ENCODE measurements at regions not wholly inside any gene's neighbourhood (a gene's known extent, or its start where the extent isn't known, plus 50 kb on each side); places are given as distances from the start of the nearest gene placed in this dataset.
A peak's percentile ranks its signal among the peaks of the same experiment; 100 is the strongest.

DNA sequence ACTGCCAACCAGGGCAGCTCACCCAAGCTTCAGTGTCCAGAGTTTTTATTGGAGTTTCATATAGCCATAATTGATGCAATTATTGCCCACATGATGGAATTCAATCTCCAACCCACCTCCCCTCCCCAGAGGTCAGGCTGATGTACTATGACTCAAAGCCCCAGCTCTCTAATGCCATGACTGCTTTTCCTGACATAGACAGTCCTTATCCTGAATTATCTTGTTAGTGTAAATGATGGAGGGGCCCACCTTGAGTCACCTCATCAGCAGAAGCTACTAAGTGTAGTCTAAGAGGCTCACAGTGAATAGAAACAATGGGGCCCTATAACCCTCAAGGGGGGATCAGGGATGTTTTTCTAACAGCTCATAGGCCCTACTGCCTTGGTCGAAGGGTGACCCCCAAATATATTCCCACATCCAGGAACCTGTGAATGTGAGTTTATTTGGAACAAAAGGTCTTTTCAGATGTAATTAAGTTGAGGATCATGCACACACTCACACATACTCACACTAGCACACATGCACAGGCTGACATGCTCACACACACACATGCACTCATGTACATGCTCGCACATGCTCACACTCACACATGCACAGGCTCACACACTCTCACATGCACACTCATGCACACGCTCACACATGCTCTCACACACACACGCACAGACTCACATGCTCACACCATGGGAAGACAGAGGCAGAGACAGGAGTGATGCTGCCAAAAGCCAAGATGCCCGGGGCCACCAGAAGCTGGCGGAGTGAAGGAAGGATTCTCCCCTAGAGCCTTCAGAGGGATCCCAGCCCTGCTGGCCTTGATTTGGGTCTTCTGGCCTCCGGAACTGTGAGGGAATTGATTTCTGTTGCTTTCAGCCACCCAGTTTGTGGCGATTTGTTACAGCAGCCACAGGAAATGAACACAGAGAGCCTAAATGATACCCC lies 131.2 kb upstream of the SMAD3 start:
- DNase-seq, result no peak

DNA sequence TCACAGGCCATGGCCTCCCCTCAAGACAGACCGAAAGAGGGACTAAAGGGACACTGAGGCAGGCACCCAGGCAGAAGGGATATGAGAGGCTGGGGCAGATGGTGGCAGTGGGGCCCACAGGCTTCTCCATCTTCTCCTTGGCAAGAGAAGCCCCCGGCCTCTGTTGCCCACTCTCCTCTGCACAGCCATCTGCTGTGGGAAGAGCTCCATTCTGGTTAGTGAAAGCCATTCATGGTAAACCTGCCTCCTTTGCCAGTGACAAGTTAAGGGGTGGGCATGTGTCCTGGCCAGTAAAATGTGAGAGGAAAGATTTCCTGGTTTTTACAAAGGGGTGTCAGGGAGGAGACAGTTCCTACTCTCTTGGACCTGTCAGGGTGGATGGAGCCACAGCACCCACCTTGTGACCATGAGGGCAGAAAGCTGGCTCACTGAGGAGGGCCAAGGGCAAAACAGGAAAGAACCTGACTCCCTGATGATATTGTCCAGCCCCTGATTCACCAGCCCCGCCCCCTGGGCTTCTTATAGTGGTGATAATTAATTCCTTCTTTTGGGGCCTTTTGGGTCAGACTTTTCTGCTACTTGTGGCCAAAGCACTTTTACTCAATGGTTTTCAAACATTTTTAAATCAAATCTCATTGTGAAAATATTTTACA lies 130.4 kb upstream of the SMAD3 start:
- no peak for DNase-seq

DNA sequence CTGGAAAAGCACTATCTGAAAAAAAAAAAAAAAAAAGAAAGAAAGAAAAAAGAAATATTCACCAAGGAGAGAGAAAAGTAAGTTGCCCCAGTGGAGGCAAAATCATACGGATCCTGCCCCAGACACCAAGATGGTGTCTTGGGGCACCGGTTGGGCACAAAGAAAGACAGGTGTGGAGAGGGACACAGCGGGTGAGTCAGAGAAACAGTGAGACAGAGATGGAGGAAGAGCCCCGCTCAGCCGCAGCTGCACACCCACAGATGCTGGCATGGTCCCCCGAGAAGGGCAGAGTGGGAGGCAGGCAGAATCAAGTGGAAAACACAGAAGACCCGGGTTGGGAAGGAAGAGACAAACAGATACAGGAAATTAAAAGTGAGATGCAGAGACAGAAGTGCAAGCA lies 129.7 kb upstream of the SMAD3 start:
- DNase-seq, result no peak

DNA sequence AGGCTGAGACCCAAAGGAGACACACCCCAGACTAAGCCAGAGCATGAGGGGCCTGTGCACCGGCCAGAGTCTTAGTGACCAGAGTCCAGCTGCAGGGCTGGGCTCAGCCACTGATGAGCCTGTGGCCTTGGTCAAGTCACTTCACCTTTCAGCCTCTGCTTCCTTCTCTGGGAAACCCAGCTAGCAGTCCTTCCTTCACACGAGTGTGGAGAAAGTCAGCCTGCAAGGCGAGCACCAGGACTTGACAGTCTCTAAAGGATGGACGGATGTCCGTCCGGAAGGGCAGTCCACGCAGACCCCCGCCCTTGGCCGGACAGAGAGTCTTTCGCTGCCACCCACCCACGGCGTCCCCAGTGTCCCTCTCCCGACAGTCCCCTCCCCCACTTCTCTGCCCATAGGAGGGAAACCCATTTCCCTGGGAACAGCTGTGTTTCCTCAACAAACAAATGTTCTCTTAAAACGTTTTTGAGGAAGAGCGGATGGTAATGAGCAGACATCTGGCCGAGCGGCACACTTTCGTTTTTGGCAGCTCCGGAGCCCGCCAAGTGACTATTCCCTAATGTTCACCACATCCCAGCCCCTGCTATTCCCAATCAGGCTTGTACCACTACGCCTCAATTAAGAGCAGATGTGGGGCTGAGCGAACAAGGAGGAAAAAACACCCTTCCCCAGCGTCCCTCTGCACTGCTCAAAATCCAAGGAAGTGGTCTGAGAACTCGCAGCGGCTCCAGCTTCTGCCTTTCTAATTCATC lies 129.1 kb upstream of the SMAD3 start:
- DNase-seq, result peak; percentile 53

DNA sequence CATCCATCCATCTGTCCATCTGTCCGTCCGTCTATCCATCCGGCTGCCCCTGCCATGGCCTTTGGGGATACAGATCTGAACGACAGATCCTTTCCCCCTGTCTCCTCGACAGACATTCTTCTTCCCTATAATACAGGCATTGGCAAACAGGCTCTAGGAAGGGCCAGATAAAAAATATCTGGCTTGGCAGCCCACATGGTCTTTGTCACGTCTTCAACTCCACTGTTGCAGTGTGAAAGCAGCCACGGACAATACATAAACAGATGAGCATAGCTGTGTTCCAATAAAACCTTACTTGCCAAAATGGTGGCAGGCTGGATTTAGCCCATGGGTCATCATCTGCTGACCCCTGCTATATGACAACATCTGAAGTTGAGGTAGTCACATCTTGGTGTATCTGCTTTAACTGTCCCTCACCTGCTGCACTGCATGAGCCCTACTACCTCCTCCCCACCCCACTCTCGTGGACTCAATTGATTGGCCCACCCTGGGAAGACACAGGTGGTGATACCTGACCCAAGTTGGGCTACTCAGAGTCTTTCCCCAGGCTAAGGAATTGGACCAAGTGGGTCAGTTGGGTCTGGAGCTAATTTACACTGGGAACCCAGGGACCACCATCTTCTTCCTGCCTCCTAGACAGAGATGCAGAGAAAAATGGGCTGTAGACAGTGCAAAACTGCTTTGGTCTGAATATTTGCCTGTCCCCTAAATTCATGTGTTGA lies 128.4 kb upstream of the SMAD3 start:
- no peak for DNase-seq

DNA sequence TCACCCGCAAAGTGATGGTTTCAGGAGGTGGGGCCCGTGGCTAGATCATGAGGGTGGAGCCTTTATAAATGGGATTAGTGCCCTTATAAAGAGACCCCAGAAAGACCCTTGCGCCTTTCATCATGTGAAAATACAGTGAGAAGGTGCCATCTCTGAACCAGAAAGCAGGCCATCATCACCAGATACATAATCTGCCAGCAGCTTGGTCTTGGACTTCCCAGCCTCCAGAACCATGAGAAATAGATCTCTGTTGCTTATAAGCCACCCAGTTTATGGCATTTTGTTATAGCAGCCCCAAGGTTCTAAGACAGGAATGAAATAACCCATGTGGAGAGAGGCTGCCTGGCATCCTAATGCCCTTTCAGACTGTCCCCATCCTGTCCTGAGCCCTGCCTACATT lies 127.8 kb upstream of the SMAD3 start:
- no peak for DNase-seq

DNA sequence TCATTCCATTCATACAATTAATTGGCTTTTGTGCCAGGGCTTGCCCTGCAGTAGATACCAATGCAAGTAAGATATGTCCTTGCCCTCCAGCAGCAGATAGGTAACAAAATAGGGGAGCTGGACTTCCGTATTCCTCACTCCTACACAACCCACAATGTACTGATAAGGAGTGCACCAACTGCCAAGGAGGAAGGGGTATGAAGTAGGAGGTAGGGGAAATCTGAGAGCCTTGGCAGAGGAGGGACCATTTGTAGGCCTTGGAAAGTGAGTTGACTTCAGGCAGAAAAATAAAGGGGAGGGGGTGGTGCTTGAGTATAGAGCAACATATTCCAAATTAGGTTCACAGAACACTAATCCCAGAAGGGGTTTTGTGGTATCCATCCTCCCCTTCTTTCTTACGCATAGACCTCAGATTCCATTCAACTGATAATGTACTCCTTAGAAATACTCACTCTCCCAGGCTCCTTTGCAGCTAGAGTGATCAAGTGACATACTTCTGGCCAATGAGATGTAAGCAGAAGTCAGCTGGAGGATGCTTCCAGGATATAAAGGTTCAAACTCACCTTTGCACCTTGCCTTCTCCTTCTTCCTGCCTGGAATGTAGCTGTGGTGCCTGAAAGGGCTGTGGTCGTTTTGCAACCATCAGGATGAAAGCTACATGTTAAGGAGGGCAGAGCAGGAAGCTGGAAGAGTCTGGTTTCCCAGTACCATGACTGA lies 127.1 kb upstream of the SMAD3 start:
- DNase-seq, result no peak

DNA sequence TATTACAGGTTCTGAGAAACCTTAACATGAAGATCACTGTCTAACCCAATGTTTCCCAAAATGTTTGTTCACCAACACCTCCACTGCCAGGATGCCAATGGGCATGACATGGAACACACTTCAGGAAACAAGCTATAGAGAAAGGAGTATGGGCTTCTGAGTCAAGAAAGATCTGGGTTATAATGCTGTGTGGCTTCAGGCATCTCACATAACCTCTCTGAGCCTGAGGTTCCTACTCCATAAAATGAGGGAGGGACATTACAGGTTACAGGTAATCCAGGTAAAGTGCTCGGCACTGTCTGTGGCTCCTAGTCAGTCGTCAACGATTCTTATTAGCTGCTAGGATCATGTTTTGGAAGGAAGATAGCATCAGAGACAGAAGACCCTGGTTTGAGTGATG lies 126.4 kb upstream of the SMAD3 start:
- DNase-seq, result no peak

DNA sequence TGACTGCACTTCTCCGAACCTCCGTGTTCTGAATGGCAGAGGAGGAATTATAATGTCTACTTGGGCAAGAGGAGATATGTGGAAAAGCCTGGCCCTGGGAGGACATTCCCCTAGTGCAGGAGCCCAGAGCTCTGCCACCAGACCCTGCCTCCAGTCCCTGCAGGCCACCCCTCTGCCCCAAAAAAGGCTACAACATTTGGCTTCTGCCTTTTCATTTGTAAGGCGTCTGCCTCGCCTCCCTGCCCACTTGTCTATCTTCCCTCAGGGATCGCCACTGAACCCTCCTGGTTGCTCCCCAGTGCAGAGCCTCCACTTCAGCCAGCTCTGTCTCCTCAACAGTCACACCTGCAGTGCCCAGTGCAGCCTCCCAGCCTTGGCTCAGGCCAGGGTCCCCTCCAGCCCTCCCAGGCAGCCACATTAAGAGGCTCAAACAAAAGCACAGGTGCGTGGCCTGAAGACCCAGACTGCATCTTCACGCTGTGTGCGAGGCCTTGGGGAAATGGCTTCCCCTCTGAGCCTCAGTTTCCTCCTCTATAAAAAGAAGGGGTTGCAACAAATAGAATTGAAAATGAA lies 125.9 kb upstream of the SMAD3 start:
- DNase-seq, result no peak

DNA sequence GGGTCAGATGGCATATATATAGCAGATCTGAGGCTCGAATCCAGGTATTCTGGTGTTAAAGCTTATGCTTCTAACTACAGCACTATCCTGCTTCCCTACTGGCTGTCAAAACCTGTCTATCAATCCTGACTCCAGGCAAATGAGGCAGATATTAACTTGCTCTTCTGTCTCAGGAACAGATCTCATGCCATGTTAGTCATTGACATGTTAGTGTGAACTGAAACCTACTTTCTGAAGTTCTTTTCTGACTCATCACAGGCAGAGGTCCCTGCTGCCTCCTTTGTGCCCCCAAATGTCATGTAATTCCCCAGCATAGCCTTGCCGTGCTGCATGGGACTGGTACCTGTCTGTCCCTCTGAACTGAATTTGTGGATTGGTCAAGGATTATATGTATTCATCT lies 125.0 kb upstream of the SMAD3 start:
- no peak for DNase-seq

DNA sequence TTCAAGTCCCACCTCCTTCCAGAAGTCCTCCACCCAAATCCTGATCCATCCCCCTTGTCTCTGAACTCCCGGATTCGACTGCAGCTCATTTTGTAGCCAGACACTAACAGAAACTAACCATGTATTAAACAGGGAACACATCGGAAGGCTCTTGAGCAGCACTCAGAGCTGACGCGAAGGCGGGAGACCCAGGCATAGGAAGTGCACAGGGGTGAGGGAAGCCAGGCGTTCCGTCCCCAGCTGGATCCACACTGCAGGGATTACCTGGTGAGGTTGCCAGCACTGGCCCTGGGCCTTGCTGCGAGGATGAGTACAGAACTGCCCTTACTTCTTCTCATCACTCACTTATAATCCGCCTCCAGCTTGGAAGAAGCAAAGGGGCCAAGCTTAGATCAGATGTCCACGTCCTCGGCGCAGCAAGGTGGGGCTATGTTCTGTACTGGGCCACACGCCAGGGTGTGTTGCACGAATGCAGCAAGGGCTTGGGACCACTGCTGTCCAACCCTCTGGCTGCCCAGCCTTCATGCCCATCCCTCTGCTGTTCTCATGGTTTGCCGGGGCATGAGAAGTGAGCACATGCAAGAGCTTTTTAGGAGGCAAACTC lies 124.2 kb upstream of the SMAD3 start:
- DNase-seq, result no peak

DNA sequence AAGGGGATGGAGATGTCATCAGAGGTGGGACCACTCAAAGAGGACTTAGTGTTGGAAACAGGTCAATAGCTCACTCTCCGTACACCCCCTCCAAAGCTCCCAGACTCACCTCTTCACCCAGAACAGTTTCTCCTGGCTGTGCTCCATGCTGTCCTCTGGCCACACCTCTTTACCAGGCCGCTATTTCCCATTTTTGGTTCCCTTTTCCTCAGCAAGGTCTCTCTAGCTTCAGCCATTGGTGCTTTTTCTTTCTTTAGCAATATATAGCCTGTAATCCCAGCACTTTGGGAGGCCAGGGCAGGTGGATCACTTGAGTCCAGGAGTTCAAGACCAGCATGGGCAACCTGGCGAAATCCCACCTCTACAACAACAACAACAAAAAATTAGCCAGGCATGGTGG lies 123.6 kb upstream of the SMAD3 start:
- DNase-seq, result no peak

DNA sequence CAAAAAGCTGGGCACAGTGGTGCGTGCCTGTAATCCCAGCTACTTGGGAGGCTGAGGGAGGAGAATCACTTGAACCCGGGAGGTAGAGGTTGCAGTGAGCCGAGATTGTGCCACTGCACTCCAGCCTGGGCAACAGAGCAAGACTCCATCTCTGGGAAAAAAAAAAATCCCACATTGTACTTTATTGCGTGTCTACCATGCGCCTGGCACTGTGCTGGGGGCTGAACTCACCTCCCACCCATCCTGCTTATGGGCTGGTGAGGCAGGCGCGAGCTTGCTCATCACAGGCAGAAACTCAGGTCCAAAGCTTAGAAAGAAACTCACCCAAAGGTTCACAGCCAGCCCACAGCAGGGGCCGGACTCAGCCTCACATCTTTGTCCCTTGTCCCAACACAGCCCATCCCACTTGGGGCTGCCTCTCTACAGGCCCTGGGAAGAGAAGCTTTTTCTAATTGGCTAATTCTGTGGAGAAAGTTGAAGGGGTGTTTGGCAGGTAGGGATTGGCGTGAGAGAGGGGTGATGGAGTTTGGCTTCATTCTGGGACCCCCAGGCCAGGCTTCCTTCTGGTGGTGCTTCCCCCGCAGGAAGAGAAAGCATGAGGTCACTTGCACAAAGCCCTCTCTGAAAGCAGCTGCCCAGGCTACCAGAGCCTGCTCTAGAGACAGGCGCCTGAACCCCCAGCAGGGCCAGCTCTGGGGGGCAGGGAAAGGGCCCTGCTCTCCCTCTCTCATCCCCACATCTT lies 122.6 kb upstream of the SMAD3 start:
- DNase-seq, result no peak

DNA sequence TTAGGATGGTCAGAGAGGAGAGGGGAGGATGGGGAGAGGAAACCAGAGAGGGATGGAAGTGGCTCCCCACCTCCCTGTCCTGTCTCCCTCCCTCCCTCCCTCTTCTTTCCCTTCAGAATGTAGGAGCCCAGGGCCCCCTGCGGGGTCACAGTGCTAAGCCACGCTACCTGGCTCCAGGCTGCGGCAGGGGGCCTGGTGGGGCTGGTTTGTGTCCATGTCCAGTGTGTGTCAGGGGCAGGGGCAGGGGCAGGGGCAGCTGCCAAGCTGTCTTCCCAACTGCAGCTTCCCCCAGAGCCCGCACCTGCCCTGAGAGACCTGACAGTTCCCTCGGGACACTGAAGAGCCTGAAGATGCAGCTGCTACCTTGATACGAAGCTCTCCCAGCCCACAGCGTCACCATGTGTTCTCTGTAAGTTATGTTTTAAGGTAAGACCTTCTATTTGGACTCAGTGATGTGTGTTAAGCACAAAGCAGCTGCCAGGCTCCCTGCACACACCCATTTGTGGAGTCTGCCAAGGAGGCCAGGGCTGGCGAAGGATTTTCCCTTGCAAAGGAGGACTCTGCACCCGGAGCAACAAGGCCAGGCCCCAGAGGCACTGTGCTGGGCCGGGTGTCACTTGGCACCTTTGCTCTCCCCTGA lies 121.8 kb upstream of the SMAD3 start:
- DNase-seq, result no peak

DNA sequence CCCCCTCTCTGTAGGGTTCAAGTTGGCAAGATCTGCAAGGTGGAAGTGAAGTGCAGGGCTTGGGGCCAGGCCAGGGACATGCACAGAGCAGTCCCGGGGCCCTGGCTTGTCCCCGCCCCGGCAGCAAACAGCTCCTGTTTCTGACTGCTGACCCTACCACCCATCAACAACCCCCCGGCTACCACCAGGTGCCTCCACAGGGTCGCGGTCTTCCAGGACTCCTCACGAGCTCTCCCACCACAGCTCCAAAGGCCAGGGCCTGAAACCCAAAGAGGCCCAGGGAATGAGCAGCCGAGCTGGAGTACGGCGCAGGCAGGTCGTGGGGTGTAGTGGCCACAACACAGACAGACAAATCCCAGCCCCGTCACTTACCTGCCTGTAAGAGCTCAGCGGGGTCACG lies 121.3 kb upstream of the SMAD3 start:
- DNase-seq, result no peak

DNA sequence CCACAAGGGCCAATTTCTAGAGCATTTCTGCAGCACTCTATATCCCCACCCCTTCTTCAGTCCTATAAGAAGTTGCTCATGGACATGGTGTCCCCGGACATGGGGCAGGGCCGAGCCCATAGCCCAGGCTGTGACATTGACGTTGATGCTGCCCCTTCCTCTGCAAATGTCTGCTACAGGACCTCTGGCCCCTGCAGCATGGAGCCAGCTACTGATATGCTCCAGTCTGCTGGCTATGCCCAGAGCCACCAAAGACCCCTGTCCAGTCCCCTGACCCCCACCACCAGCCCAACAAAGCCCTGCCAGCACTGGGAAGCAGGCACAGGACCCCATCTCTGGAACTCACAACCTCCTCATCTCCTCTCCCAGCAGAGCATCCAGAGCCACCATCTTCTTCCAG lies 120.1 kb upstream of the SMAD3 start:
- no peak for DNase-seq

DNA sequence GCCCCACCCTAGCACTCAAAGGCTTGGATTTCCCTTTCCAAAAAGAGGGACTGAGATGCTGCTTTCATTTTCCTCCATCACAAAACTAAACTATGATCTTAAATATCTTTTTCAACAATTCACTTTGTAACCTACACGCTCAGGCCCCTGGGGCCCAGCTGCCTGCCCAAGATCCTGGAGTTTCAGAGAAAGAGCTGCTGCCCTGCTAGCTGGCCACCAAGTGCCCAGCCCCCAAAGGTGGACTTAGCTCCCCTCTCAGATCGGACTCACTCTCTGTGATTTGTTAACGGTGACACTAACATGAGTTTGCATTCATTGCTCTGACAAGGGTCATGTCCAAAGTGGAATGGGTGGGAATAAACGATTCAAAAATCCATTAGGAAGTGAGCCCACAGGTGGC lies 119.6 kb upstream of the SMAD3 start:
- DNase-seq, result no peak

DNA sequence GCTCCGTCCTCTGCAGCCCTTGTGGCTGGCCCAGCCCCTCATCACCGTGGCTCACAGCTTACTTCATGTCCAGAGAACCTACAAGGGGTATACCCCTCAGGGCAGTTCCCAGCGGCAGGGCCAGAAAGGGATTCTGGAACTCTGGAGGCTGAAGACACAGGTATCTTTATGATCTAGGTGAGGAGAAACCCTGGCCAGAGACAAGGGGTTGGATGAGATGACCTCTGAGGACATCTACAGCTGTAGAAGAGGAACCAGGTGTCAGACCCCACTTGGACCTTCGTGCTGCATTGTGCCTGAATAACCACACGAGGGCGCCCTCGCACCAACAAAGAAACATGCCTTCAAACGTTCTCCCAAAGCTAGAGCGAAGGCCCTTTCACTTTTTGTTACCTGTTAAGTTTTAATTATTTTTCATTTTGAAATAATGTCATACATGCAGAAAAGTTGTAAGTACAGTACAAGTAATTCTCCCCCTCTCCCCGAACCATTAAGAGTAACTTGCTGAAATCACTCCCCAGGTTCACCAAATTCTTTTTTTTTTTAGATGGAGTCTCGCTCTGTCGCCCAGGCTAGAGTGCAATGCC lies 118.7 kb upstream of the SMAD3 start:
- DNase-seq, result no peak

DNA sequence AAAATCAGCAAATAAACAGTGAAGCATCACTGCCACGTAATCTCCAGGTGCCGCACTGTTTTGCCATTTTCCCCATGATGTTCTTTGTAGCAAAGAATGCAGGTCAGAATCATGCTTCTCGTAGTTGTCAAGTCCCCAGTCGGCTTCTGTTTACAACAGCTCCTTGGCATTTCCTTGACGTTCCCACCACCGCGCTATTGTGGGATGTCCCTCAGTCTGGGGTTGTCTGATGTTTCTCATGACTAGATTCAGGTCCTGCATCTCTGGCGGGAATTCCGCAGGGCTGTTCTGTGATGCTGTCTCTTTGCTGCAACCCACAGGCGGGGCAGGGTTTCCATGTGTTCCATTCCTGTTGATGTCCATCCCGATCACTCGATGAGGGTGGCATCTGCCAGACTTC lies 117.9 kb upstream of the SMAD3 start:
- DNase-seq, result no peak

DNA sequence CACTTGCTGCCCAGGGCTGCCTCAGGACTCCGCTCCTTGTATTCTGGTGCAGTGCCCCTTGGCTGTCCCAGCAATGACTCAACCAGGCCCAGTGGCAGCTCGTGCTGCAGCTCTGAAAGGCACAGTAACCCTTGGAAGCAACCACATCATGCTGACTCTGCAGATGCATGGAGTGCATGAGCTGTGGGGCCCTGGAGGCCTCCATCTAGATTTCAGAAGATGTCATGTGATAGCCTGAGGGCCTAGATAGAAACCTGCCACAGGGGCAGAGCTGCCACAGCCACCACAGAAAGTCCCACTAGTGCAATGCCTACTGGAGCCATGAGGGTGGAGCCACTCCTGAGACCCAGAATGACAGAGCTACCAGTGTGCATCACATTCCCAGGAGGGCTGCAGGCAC lies 117.1 kb upstream of the SMAD3 start:
- DNase-seq, result no peak

All from DMS 273 treated with DMSO at 0.1 percent for 48 hours (cell line).